Ectodermal cell (in vitro differentiated cells): ENCODE measurements at regions not wholly inside any gene's neighbourhood (a gene's known extent, or its start where the extent isn't known, plus 50 kb on each side); places are given as distances from the start of the nearest gene placed in this dataset.

Source experiments
- H3K27ac ChIP-seq: 2 replicates; pipeline ENCODE4 v1.7.0; 2013; ENCODE audit warnings: mild to moderate bottlenecking, low read depth, low read length; ENCODE audit not compliant: insufficient read depth, poor library complexity, severe bottlenecking
- H3K27me3 ChIP-seq: 2 replicates; pipeline ENCODE4 v1.7.0; 2013; ENCODE audit warnings: mild to moderate bottlenecking, low read length; ENCODE audit not compliant: insufficient read depth, control insufficient read depth, poor library complexity, severe bottlenecking
- H3K36me3 ChIP-seq: one replicate; pipeline ENCODE4 v1.7.0; 2013; ENCODE audit warnings: low read length; ENCODE audit not compliant: control insufficient read depth, insufficient read depth
- H3K4me1 ChIP-seq: one replicate; pipeline ENCODE4 v1.7.0; 2013; ENCODE audit warnings: low read length; ENCODE audit not compliant: control insufficient read depth, insufficient read depth
- H3K4me3 ChIP-seq: 2 replicates; pipeline ENCODE4 v1.7.0; 2013; ENCODE audit warnings: low read depth, low read length, control low read depth; ENCODE audit not compliant: insufficient read depth
- H3K9me3 ChIP-seq: 2 replicates; pipeline ENCODE4 v1.7.0; 2013; ENCODE audit warnings: mild to moderate bottlenecking, low read length, moderate library complexity; ENCODE audit not compliant: control insufficient read depth
- WGBS, 2 experiments: methylation state at CpG; one replicate each; pipeline ENCODE4 v1.1.7; 2013; ENCODE audit warnings: missing lambda C conversion rate in 2 of 2; 5-methylcytosine and 5-hydroxymethylcytosine counted together

- H3K4me3 ChIP-seq: no peak overlapping the region
- H3K27me3 ChIP-seq: no peaks in the 10 kb centered on the region
- 58 to 64% methylated on average over 1 of the region's 1 CpG for WGBS, 2 experiments
- no peak overlapping the region for H3K27ac ChIP-seq
- no peaks in the 10 kb centered on the region for H3K4me1 ChIP-seq
- H3K9me3 ChIP-seq: no peaks in the 10 kb centered on the region
- H3K36me3 ChIP-seq: no peaks in the 10 kb centered on the region
Observed at GRCh38 chr2:187702157-187702556, 147.9 kb upstream of the TFPI start.

GRCh38 chr2:187708272-187708671 is 154.0 kb upstream of the TFPI start:
- 88 to 96% methylated on average over 1 of the region's 1 CpG for WGBS, 2 experiments
- H3K27ac ChIP-seq: no peak overlapping the region
- H3K4me3 ChIP-seq: no peak overlapping the region
- no peaks in the 10 kb centered on the region for H3K27me3 ChIP-seq
- no peaks in the 10 kb centered on the region for H3K9me3 ChIP-seq
- H3K4me1 ChIP-seq: no peaks in the 10 kb centered on the region
- no peaks in the 10 kb centered on the region for H3K36me3 ChIP-seq

- H3K9me3 ChIP-seq: no peaks in the 10 kb centered on the region
- no CpG with 5 or more reads among the region's 2 CpGs for WGBS, 2 experiments
- no peak overlapping the region for H3K27ac ChIP-seq
- no peaks in the 10 kb centered on the region for H3K27me3 ChIP-seq
- no peaks in the 10 kb centered on the region for H3K4me1 ChIP-seq
- H3K36me3 ChIP-seq: no peaks in the 10 kb centered on the region
- H3K4me3 ChIP-seq: no peak overlapping the region
Observed at GRCh38 chr2:187709065-187709464, 154.8 kb upstream of the TFPI start.

GRCh38 chr2:187710791-187711521 is 156.7 kb upstream of the TFPI start:
- H3K4me1 ChIP-seq: no peaks in the 10 kb centered on the region
- no peaks in the 10 kb centered on the region for H3K9me3 ChIP-seq
- H3K27ac ChIP-seq: no peak overlapping the region
- no peak overlapping the region for H3K4me3 ChIP-seq
- no peaks in the 10 kb centered on the region for H3K27me3 ChIP-seq
- H3K36me3 ChIP-seq: no peaks in the 10 kb centered on the region

GRCh38 chr2:187715590-187715989 is 161.4 kb upstream of the TFPI start:
- Histone ChIP-seq H3K27me3 (no peaks in the 10 kb centered on the region), H3K9me3 (no peaks in the 10 kb centered on the region), H3K27ac (no peak overlapping the region), H3K4me1 (no peaks in the 10 kb centered on the region), H3K36me3 (no peaks in the 10 kb centered on the region), H3K4me3 (no peak overlapping the region)

- H3K27me3 ChIP-seq: no peaks in the 10 kb centered on the region
- H3K9me3 ChIP-seq: no peaks in the 10 kb centered on the region
- 100% methylated on average over 1 to 3 of the region's 3 CpGs for WGBS, 2 experiments
- H3K27ac ChIP-seq: no peak overlapping the region
- no peaks in the 10 kb centered on the region for H3K36me3 ChIP-seq
- H3K4me3 ChIP-seq: no peak overlapping the region
- no peaks in the 10 kb centered on the region for H3K4me1 ChIP-seq
Observed at GRCh38 chr2:187716301-187716700, 162.1 kb upstream of the TFPI start.

- 69 to 94% methylated on average over 1 of the region's 1 CpG for WGBS, 2 experiments
- Histone ChIP-seq H3K4me1 (no peaks in the 10 kb centered on the region), H3K27me3 (no peaks in the 10 kb centered on the region), H3K4me3 (no peak overlapping the region), H3K9me3 (no peaks in the 10 kb centered on the region), H3K36me3 (no peaks in the 10 kb centered on the region), H3K27ac (no peak overlapping the region)
Observed at GRCh38 chr2:187718092-187718491, 163.9 kb upstream of the TFPI start.

GRCh38 chr2:187719510-187719909 is 165.3 kb upstream of the TFPI start:
- WGBS, 2 experiments: 91 to 95% methylated on average over 2 of the region's 2 CpGs
- Histone ChIP-seq H3K4me3 (no peak overlapping the region), H3K27me3 (no peaks in the 10 kb centered on the region), H3K36me3 (no peaks in the 10 kb centered on the region), H3K4me1 (no peaks in the 10 kb centered on the region), H3K27ac (no peak overlapping the region), H3K9me3 (no peaks in the 10 kb centered on the region)

GRCh38 chr2:187748958-187749357 is 194.7 kb upstream of the TFPI start:
- H3K36me3 ChIP-seq: no peaks in the 10 kb centered on the region
- H3K4me3 ChIP-seq: no peak overlapping the region
- no peak overlapping the region for H3K27ac ChIP-seq
- WGBS, 2 experiments: 92 to 94% methylated on average over 4 of the region's 4 CpGs
- H3K27me3 ChIP-seq: no peaks in the 10 kb centered on the region
- no peaks in the 10 kb centered on the region for H3K4me1 ChIP-seq
- no peaks in the 10 kb centered on the region for H3K9me3 ChIP-seq

GRCh38 chr2:187749804-187750431 is 195.7 kb upstream of the TFPI start:
- 94 to 95% methylated on average over 7 of the region's 7 CpGs for WGBS, 2 experiments
- Histone ChIP-seq H3K9me3 (no peaks in the 10 kb centered on the region), H3K4me3 (no peak overlapping the region), H3K4me1 (no peaks in the 10 kb centered on the region), H3K27ac (no peak overlapping the region), H3K27me3 (no peaks in the 10 kb centered on the region), H3K36me3 (no peaks in the 10 kb centered on the region)
